GM21526 (cell line): ENCODE measurements at regions not wholly inside any gene's neighbourhood (a gene's known extent, or its start where the extent isn't known, plus 50 kb on each side); places are given as distances from the start of the nearest gene placed in this dataset.

Source experiments
- ATAC-seq: cut with Tn5 transposase; IDR thresholded peaks from one replicate; pipeline ENCODE4 v1.9.1; 2021; ENCODE audit warnings: moderate library complexity; ENCODE audit not compliant: unreplicated experiment, low FRiP score

GRCh38 chr2:195606179-195606578 lies 50.8 kb upstream of the SLC39A10 start:
- no peak for ATAC-seq

GRCh38 chr2:195604706-195605105 lies 52.3 kb upstream of the SLC39A10 start:
- ATAC-seq, result no peak

- no peak for ATAC-seq
Observed at GRCh38 chr2:195603998-195604397, 53.0 kb upstream of the SLC39A10 start.

- ATAC-seq, result no peak
Observed at GRCh38 chr2:195603408-195603807, 53.6 kb upstream of the SLC39A10 start.

DNA sequence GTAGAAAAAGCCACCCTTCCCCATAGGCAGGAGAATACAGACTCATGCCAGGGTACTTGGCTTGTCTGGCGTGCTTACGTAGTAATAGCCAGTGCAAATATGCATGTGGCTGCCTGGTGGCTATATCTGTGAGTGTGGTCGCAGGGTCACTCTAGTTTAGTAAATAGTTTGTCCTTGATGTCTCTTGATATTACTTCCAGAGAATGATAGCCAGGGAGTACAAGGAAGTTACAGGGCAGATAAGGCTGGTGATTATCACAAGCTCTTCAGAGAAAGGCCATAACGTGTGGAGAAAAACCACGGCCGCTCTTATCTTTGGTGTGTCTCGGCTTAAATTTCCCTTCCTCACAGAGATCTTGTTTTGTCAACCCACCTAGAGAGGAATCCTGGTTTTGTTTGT lies 54.3 kb upstream of the SLC39A10 start:
- no peak for ATAC-seq

GRCh38 chr2:195601361-195601760 lies 55.7 kb upstream of the SLC39A10 start:
- ATAC-seq, result no peak

- no peak for ATAC-seq
Observed at GRCh38 chr2:195600778-195601177, 56.2 kb upstream of the SLC39A10 start.

DNA sequence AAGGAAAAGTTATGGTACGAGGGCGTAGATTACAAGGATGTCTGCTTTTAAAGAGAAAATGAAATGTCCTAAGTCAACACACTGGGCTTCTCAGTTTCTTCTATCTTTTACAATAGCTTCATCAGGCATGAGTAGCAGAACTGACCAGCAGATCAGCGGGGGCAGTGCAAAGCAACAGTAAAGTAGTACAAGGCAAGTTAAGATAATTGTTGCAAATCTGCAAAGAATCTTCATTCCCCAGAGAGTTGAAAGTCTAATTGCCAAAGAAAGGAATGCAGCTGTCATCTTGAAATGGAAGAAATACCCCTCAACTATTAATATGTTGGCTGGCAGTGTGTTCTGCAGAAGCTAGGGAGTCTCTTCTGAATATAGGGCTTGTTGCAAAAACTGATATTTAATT lies 60.2 kb upstream of the SLC39A10 start:
- no peak for ATAC-seq

DNA sequence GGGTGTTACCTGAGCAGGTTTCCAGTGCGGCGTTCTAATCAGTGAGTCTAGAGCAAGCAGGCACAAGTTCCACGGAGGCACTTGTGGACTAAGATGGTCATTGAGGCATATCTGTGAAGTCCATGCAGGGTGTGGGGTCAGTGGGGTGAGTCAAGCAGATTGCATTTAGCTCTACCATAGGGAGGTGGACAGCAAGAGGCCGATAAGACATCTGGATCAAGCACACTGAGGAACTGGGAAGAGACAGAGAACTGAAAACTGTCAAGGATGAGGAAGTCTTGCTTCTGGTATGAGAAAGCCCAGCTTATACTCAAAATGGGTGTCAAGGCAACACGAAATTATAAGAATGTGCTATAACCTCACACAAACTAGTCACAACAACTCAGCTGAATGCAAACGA lies 61.2 kb upstream of the SLC39A10 start:
- no peak for ATAC-seq

GRCh38 chr2:195594919-195595694 lies 61.9 kb upstream of the SLC39A10 start:
- no peak for ATAC-seq

- ATAC-seq, result no peak
Observed at GRCh38 chr2:195594248-195594647, 62.8 kb upstream of the SLC39A10 start.

- ATAC-seq, result no peak
Observed at GRCh38 chr2:195592105-195592504, 64.9 kb upstream of the SLC39A10 start.

- no peak for ATAC-seq
Observed at GRCh38 chr2:195590861-195591205, 66.2 kb upstream of the SLC39A10 start.

DNA sequence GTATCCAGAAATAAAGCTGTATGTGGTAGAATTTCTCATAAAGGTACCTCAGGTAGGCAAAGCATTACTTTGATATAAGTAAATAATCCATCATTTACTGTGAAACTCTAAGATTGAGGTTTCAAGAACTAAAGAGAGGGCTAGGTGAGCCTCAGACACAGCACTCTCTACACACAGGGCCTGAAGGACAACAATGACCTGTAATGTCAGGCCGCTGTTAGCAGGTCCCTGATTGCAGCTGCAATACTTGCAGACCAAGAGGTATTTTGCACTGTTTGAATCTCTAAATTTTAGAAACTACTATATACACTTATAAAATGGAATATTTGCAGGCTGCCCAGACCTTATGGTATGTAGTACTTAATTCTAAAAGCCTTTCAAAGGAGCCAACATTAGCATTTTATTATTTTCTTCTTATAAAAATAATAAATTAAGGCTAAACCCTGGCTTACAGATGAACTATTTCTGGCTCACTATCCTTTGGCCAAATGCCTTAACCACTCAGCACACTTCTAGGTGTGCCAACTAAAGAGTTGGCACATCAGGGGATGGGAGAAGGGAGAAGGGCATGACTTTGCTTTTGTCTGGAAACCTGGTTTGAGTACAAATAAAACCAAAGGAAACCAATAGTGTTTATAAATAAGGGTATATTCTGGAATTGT lies 66.7 kb upstream of the SLC39A10 start:
- no peak for ATAC-seq

- ATAC-seq, result no peak
Observed at GRCh38 chr2:195587966-195588365, 69.1 kb upstream of the SLC39A10 start.

DNA sequence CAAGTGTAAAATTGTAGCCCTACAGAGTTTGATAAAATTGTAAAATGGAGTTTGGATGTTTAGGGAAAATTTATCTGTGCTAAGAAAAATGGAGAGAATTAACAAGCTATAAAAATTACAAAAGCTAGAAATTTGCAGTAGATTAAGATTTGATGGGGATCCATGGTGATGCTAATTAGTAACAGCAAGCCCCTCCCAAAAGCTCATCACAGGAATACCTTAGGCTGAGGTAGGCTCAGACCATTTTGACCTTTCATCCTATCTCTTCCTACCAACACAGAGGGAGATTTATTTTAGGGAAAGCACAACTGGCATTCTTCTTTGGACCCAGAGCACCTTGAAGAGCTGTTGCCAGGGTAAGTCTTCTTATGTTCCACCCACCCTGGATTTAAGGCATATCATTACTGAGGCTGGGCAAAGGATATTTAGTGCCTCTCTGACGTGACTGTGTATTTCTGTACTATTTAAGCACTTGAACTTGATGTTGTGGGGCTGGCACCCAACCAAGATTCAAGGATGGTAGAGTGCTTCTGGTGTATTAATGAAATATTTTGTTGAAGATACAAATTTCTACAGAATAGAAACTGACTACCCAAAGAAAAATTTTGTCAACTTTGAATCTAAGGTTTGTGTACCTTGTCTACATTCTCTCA lies 70.8 kb upstream of the SLC39A10 start:
- no peak for ATAC-seq

- no peak for ATAC-seq
Observed at GRCh38 chr2:195582188-195582587, 74.8 kb upstream of the SLC39A10 start.

DNA sequence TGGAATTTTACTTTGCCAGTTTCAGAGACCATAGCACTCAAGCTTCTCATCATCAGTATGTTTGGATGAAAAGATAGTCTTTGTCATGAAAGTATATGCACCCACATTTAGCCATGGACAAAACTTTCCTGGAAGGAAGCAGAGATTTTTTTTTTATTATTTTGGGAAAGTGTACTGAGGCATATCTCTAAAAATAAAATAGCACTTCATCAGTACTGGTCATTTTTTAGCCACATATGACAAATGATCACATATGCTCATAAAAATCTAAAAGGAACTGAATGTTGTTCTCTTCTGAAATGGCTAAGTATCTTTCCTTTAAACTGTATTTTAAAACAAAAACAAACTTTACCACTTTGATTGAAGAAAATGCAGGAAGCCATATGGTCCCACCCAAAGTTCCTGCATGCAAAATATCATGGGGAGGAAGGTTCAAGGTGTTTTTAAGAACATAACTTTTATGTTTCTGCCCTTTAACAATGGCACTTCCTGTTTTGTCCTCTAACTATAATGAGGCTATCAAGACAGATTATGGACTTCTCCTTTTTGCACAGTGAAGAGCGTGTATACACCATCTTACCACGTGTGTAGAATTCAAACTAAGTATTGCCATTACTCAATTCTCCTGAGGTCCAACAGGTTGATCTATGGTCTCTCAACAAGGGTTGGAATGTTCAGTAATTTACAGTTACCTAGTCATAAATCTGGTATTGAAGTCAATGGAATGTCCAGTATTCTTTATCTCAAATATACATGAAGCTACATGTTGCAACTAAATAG lies 77.1 kb upstream of the SLC39A10 start:
- peak; percentile 75 for ATAC-seq

- peak; percentile 53 for ATAC-seq
Observed at GRCh38 chr2:195575879-195576401, 81.1 kb upstream of the SLC39A10 start.

- ATAC-seq, result no peak
Observed at GRCh38 chr2:195575016-195575415, 82.0 kb upstream of the SLC39A10 start.

DNA sequence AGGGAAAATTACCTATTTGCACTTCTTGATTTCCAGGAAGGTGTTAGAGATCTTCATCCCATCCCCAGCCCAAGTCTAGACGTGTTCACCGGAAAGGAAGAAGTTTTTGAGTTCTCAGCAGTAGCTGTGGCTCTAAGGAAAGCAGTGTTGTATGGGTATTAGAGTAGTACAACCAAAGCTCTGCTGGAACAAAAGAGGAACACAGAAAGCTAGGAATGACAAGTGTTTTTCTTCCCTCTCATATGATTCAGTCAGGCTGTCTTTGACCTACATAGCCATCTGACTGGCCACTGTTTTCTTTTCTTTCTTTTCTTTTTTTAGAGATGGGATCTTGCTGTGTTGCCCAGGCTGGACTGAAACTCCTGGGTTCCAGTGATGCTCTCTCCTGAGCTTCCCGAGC lies 82.7 kb upstream of the SLC39A10 start:
- ATAC-seq, result no peak
